Left ventricle myocardium inferior (tissue), 1 donor: ENCODE measurements at regions not wholly inside any gene's neighbourhood (a gene's known extent, or its start where the extent isn't known, plus 50 kb on each side); places are given as distances from the start of the nearest gene placed in this dataset.

Experiments
- DNase-seq: peaks from one replicate; pipeline ENCODE4 v3.0.0-alpha.2; 2020
- H3K27ac ChIP-seq: fragments of 200-600 bp; replicated peaks from 2 replicates; pipeline ENCODE4 v1.8.0; 2021
- H3K27me3 ChIP-seq: fragments of 200-600 bp; 2 replicates; pipeline ENCODE4 v1.8.0; 2021; ENCODE audit warnings: low read depth
- H3K36me3 ChIP-seq: fragments of 200-600 bp; 2 replicates; pipeline ENCODE4 v1.8.0; 2021
- H3K4me1 ChIP-seq: fragments of 200-600 bp; 2 replicates; pipeline ENCODE4 v1.8.0; 2021
- H3K4me3 ChIP-seq: fragments of 200-600 bp; 2 replicates; pipeline ENCODE4 v1.8.0; 2021; ENCODE audit warnings: mild to moderate bottlenecking, moderate library complexity
- H3K9me3 ChIP-seq: fragments of 200-600 bp; replicated peaks from 2 replicates; pipeline ENCODE4 v1.8.0; 2021
- CTCF ChIP-seq: fragments of 200-600 bp; IDR thresholded peaks from 2 replicates; pipeline ENCODE4 v1.8.0; 2021; ENCODE audit warnings: antibody characterized with exemption, mild to moderate bottlenecking, borderline replicate concordance
- intact Hi-C: fragments of 100-400 bp; cut with micrococcal nuclease; formaldehyde crosslinking; loops from one replicate; pipeline ENCODE4 v1.11.0; 2022
- donor health status: DM: no; HTN: yes; CAD: no; lungs with severe emphysema.

GRCh38 chr10:131790021-131790420 is 110.8 kb upstream of the PPP2R2D start:
- Histone ChIP-seq H3K4me1 (no peaks in the 10 kb centered on the region), H3K36me3 (no peaks in the 10 kb centered on the region), H3K27ac (no peak overlapping the region), H3K27me3 (peaks cover 75% of the 10 kb centered on the region), H3K4me3 (no peak overlapping the region), H3K9me3 (no peaks in the 10 kb centered on the region)
- intact Hi-C loops: no loop called here
- no peak for TF ChIP-seq CTCF
- DNase-seq: no peak

GRCh38 chr10:131792011-131792651 is 108.7 kb upstream of the PPP2R2D start:
- no peak overlapping the region for H3K27ac ChIP-seq
- peaks cover 11% of the 10 kb centered on the region for H3K9me3 ChIP-seq
- TF ChIP-seq CTCF: no peak
- no peaks in the 10 kb centered on the region for H3K4me1 ChIP-seq
- H3K36me3 ChIP-seq: no peaks in the 10 kb centered on the region
- no peak overlapping the region for H3K4me3 ChIP-seq
- no peak for DNase-seq
- intact Hi-C loops: no loop called here
- H3K27me3 ChIP-seq: peaks cover 81% of the 10 kb centered on the region

- intact Hi-C loops: no loop called here
- Histone ChIP-seq H3K27ac (no peak overlapping the region), H3K9me3 (peaks cover 17% of the 10 kb centered on the region), H3K27me3 (peaks cover 74% of the 10 kb centered on the region), H3K4me1 (no peaks in the 10 kb centered on the region), H3K4me3 (no peak overlapping the region), H3K36me3 (no peaks in the 10 kb centered on the region)
- no peak for DNase-seq
- TF ChIP-seq CTCF: no peak
These were observed 108.0 kb upstream of the PPP2R2D start for GRCh38 chr10:131792809-131793208.

GRCh38 chr10:131795761-131796160 is 105.0 kb upstream of the PPP2R2D start:
- peaks cover 54% of the 10 kb centered on the region for H3K27me3 ChIP-seq
- H3K4me1 ChIP-seq: no peaks in the 10 kb centered on the region
- no peak for TF ChIP-seq CTCF
- H3K9me3 ChIP-seq: peaks cover 45% of the 10 kb centered on the region
- no peak overlapping the region for H3K27ac ChIP-seq
- no peak overlapping the region for H3K4me3 ChIP-seq
- no peak for DNase-seq
- intact Hi-C loops: no loop called here
- no peaks in the 10 kb centered on the region for H3K36me3 ChIP-seq

GRCh38 chr10:131797626-131798025 is 103.2 kb upstream of the PPP2R2D start:
- no peak overlapping the region for H3K4me3 ChIP-seq
- no peak overlapping the region for H3K27ac ChIP-seq
- no peak for TF ChIP-seq CTCF
- no peaks in the 10 kb centered on the region for H3K4me1 ChIP-seq
- H3K9me3 ChIP-seq: peaks cover 45% of the 10 kb centered on the region
- H3K36me3 ChIP-seq: no peaks in the 10 kb centered on the region
- intact Hi-C loops: no loop called here
- no peak for DNase-seq
- peaks cover 38% of the 10 kb centered on the region for H3K27me3 ChIP-seq
